AG10803 (cell line): ENCODE measurements at regions not wholly inside any gene's neighbourhood (a gene's known extent, or its start where the extent isn't known, plus 50 kb on each side); places are given as distances from the start of the nearest gene placed in this dataset.

ENCODE experiments used
- DNase-seq: peaks from one replicate; pipeline ENCODE4 v3.0.0; 2010; ENCODE audit warnings: low read depth
- H3K4me3 ChIP-seq: 2 replicates; pipeline ENCODE4 v1.5.1; 2011; ENCODE audit warnings: mild to moderate bottlenecking, low read length, control low read depth
- TF ChIP-seq, protein P1 (sequence below): conservative IDR thresholded peaks from 2 replicates; pipeline ENCODE4 v1.5.1; 2011; ENCODE audit warnings: mild to moderate bottlenecking, low read length, control low read depth, inconsistent platforms

DNA sequence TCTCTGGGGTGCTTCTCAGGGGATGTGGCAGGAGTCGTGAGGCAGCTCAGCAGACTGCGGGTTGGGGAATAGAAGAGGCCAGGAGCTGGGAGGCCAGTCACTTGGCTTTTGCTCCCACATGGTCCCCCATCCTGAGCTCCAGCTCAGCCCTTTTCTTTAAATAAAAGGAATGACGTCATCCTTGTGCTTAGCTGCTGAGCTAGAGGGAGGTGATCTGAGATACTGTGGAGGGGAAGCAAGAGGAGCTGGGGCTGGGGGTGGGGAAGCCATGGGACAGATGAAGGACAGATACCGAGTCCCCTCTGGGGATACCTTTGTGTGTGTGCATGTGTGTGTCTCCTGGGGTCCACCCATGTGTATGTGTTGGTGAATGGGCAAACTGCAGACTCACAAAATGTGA lies 89.0 kb upstream of the ARAP3 start:
- no peak for DNase-seq
- TF ChIP-seq, protein P1, sequence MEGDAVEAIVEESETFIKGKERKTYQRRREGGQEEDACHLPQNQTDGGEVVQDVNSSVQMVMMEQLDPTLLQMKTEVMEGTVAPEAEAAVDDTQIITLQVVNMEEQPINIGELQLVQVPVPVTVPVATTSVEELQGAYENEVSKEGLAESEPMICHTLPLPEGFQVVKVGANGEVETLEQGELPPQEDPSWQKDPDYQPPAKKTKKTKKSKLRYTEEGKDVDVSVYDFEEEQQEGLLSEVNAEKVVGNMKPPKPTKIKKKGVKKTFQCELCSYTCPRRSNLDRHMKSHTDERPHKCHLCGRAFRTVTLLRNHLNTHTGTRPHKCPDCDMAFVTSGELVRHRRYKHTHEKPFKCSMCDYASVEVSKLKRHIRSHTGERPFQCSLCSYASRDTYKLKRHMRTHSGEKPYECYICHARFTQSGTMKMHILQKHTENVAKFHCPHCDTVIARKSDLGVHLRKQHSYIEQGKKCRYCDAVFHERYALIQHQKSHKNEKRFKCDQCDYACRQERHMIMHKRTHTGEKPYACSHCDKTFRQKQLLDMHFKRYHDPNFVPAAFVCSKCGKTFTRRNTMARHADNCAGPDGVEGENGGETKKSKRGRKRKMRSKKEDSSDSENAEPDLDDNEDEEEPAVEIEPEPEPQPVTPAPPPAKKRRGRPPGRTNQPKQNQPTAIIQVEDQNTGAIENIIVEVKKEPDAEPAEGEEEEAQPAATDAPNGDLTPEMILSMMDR: no peak
- H3K4me3 ChIP-seq: no peak overlapping the region

DNA sequence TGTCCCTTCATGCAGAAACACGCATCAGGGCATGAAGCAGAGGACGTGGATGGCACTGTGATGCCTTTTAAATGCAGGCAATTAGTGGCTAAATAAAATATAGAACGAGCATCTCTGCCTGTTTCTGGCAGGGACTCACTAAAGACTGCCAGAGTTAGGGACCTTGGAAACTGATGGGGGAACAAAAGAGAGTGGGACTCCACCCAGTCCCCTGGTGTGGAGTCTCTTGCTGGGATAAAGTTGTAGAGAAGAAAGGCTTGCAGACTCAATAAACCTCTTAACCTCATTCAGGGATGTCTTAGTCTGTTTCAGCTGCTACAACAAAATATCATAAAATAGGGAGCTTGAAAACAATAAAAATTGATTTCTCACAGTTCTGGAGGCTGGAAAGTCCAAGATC lies 87.6 kb upstream of the ARAP3 start:
- no peak for DNase-seq
- TF ChIP-seq, protein P1: no peak
- no peak overlapping the region for H3K4me3 ChIP-seq

DNA sequence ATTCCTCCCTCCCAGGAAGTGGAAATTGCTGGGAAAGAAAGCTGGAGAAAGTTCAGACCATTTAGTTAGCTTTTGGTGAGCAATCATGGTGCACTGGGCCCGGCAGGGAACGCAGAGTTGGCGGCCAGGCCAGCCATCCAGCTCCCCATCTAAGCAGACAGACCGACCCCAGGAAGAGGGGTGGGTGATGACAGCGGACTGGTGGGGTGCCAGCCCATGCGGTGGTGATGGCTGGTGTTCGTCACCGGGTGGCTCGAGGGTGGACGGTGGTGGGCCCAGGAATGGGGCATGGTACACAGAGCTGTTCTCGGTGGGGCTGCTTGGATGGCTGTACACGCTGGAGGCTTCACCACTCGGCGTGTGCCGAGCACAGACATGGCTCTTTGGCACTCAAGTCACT lies 85.6 kb upstream of the ARAP3 start:
- TF ChIP-seq, protein P1: no peak
- no peak overlapping the region for H3K4me3 ChIP-seq
- DNase-seq: no peak

DNA sequence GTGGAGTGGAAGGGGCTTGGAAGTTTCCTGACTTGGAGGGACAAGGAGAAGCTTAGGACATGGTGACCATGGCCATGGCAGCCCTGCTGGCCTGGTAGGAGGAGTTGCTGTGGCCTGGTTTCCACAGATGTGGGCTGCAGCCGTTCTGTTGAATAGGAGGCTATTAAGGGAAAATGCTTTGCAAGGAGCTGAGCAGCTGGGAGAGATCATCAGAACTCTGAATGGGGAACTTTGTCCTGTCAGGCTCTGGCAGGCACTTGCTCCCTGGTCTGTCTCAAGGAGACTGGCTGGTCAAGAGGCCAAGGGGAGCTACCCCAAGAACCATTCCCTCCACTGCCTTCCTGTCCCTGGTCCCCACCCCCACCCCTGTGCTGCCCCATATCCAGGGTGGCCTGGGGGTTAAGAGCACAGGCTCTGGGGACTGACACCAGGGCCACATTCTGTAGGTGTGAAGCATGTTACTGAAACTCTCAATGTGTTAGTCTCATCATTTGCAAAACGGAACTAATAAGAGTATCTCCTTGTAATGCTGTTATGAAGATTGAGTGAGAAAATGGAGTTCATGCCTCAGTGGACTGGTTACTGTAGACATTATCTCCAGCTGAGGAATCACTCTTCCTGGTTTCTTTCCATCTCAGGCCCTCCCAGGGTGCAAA lies 84.0 kb upstream of the ARAP3 start:
- TF ChIP-seq, protein P1: no peak
- no peak overlapping the region for H3K4me3 ChIP-seq
- no peak for DNase-seq

DNA sequence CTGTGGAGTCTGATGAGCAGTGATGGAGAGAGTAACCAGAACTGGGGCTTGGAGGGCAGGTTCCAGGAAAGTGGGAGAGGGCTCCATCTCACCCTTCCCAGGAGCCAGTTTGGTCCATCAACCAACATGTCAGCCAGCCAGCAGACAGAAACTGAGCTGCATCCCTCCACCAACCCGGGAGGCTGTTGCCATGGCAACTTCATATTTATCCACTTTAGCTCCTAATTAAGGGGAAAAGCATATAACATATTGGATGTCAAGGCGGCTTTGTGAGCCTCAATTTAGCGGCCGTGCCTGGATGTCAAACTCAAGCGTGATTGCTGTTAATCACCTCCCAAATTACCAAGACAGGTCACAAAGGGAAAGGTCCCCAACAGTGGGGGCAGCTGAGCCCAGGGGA lies 81.5 kb upstream of the ARAP3 start:
- H3K4me3 ChIP-seq: no peak overlapping the region
- no peak for DNase-seq
- TF ChIP-seq, protein P1: no peak

DNA sequence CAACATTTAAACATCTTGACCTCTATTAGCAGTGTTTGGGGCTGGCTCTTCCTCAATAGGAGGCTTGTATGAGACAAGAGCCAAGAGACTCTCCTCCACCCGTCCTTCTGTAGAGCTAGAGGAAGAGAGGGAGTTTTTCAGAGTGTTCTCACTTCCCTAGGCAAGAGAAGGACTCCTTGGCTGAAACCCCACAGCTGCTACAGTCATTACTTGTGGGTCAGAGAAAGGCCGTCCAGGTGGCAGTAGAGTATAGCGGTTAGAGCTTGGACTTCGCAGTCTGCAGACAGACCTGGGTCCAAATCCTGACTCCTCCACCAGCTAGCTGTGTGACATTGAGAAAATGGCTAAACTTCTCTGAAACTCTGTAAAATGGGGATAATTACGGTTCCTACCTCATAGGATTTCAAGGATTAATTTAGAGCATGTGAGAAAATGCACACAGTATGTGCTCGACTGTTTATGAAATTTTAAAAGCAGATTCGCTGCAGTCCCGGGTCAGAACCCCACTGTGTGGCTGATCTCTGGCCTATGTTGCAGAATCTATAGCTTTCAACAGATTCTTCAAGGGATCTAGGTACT lies 80.8 kb upstream of the ARAP3 start:
- no peak for DNase-seq
- no peak overlapping the region for H3K4me3 ChIP-seq
- TF ChIP-seq, protein P1: no peak

DNA sequence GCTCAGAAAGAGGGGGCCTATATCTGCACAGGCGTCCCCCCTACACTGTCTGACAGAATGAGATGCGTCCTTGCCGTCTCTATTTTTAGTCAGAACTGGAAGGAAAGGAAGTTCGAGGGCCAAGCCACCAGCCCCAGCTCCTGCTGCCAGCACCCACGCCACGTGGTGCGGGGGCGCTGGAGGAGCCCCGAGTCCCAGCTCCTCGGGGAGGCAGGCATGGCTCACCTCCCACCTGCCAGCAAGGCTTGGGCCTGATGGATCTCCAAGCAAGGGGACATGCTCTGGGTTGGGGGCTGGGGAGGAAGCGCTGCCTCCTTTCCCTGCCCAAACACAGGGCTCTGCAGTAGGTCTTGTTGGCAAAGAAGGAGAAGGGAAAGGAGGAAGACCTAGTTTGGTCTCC lies 80.3 kb upstream of the ARAP3 start:
- no peak for DNase-seq
- H3K4me3 ChIP-seq: no peak overlapping the region
- TF ChIP-seq, protein P1: no peak
